CD4-positive, alpha-beta T cell (primary cell): ENCODE measurements at regions not wholly inside any gene's neighbourhood (a gene's known extent, or its start where the extent isn't known, plus 50 kb on each side); places are given as distances from the start of the nearest gene placed in this dataset.

Experiments used
- ATAC-seq: fragments of 200-7000 bp; cut with Tn5 transposase; one replicate; pipeline ENCODE4 v1.10.0; 2022; ENCODE audit warnings: mild to moderate bottlenecking; ENCODE audit not compliant: poor library complexity
- CTCF ChIA-PET: fragments of 350-600 bp; sonication (Branson Sonifier 250); formaldehyde crosslinking; loops from one replicate; lab custom pipeline; 2021; ENCODE audit warnings: antibody characterized with exemption, inconsistent platforms; lab: Charles Lee
- POLR2A ChIA-PET: fragments of 350-600 bp; sonication (Branson Sonifier 250); formaldehyde crosslinking; loops from one replicate; lab custom pipeline; 2021; ENCODE audit warnings: antibody characterized with exemption, inconsistent platforms; lab: Charles Lee
- DNase-seq, 14 experiments: peaks; one replicate each; pipeline ENCODE4 v3.0.0-alpha.2; 2013 to 2020; ENCODE audit warnings: mixed read lengths in 2 of 14
- H3K27ac ChIP-seq, 2 donors: one replicate each; pipeline versions ENCODE4 v1.5.1 to v1.7.0; 2013; ENCODE audit warnings: low read length in 2 of 2, low read depth in 1 of 2, mild to moderate bottlenecking in 1 of 2
- H3K27me3 ChIP-seq, 2 experiments: 1 replicate in 1 of 2; 2 replicates in 1 of 2; pipeline versions ENCODE4 v1.6.1 to v1.7.0; 2013; ENCODE audit warnings: low read length in 2 of 2, control low read depth in 1 of 2, mild to moderate bottlenecking in 1 of 2, moderate library complexity in 1 of 2; ENCODE audit not compliant: insufficient read depth in 2 of 2, control insufficient read depth in 1 of 2
- H3K36me3 ChIP-seq: one replicate; pipeline ENCODE4 v1.6.1; 2013; ENCODE audit warnings: low read length, control low read depth; ENCODE audit not compliant: insufficient read depth
- H3K4me1 ChIP-seq: one replicate; pipeline ENCODE4 v1.6.1; 2013; ENCODE audit warnings: low read length, control low read depth; ENCODE audit not compliant: insufficient read depth
- H3K4me3 ChIP-seq: one replicate; pipeline ENCODE4 v1.5.1; 2013; ENCODE audit warnings: mild to moderate bottlenecking, low read length, moderate library complexity
- H3K9me3 ChIP-seq, 2 experiments: 1 replicate in 1 of 2; 2 replicates in 1 of 2; pipeline versions ENCODE4 v1.6.1 to v1.7.0; 2013; ENCODE audit warnings: low read length in 2 of 2, mild to moderate bottlenecking in 2 of 2, control low read depth in 1 of 2, moderate library complexity in 1 of 2; ENCODE audit not compliant: control insufficient read depth in 1 of 2, insufficient read depth in 1 of 2
- H3K27ac Mint-ChIP-seq: one replicate; pipeline ENCODE4 v1.8.0; 2020; ENCODE audit warnings: mixed read lengths
- H3K27me3 Mint-ChIP-seq: one replicate; pipeline ENCODE4 v1.8.0; 2021; ENCODE audit warnings: mixed read lengths
- H3K36me3 Mint-ChIP-seq: one replicate; pipeline ENCODE4 v1.8.0; 2021; ENCODE audit warnings: low read depth, mixed read lengths
- H3K4me1 Mint-ChIP-seq: one replicate; pipeline ENCODE4 v1.8.0; 2021; ENCODE audit warnings: low read depth, mixed read lengths
- H3K4me3 Mint-ChIP-seq: one replicate; pipeline ENCODE4 v1.8.0; 2020; ENCODE audit warnings: mild to moderate bottlenecking, mixed read lengths
- H3K9me3 Mint-ChIP-seq: one replicate; pipeline ENCODE4 v1.8.0; 2020; ENCODE audit warnings: mixed read lengths
- intact Hi-C, 2 experiments: fragments of 100-400 bp; cut with DNase I in 1 of 2; cut with micrococcal nuclease in 1 of 2; formaldehyde crosslinking; loops; one replicate each; pipeline versions ENCODE4 v1.15.1 to v1.9.0; 2023 to 2025; cut with DNase I, micrococcal nuclease
- TF ChIP-seq, protein P1 (sequence below): fragments of 200-600 bp; IDR thresholded peaks from one replicate; pipeline ENCODE4 v1.8.0; 2022; ENCODE audit warnings: antibody characterized with exemption, mild to moderate bottlenecking

DNA sequence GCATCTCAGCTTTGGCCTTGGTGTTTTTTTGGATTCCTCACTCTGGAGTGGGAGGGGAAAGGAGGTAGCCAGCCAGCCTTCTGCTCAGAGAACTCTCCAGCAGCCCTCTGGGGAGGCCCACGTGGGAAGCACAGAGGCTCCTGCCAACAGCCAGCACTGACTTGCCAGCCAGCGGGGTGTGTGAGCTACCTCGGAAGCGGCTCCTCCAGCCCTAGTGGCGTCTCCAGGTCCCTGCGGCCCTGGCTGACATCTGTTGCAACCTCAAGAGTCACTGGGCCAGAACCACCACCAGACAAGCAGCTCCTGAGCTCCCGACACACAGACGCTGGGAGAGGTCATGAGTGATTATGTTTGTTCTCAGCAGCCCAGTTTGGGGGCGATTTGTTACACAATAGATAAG lies 180.2 kb upstream of the FZD8 start:
- no peak overlapping the region for H3K4me3 ChIP-seq
- H3K36me3 Mint-ChIP-seq, result no peaks in the 10 kb centered on the region

DNA sequence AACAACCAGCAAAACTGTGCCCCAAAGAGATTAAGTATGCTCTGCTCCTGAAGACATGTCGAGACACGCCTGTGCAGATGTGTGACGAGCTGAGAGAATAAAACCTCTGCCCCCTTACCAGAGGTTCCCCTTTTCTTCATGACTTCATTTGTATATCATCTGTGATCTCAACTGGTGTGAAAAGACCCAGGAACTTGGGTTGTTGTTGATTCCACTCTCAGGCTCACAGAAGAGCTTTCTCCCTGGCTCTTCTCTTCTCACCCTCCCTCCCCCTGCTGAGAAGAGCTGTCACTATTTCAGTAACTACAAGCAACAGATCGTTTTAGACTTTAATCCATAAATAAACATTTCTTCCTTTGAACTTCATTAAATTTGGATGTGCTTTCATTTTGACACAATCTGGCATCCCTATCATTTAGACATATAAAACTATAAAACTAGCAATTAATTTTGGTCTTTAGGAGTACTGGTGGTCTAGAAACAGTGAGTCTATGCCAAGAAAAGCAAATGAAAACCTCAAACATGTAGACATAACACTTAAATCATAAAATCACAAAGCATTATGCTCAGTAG lies 179.3 kb upstream of the FZD8 start:
- H3K36me3 ChIP-seq, result no peaks in the 10 kb centered on the region
- no peak overlapping the region for H3K27ac ChIP-seq
- H3K4me3 Mint-ChIP-seq, result no peak overlapping the region

More for the DNA sequence above, 180.2 kb upstream of the FZD8 start:
- Histone ChIP-seq H3K27ac (no peak overlapping the region), H3K4me1 (no peaks in the 10 kb centered on the region), H3K36me3 (no peaks in the 10 kb centered on the region), H3K9me3 (no peaks in the 10 kb centered on the region), H3K27me3 (no peaks in the 10 kb centered on the region)
- POLR2A ChIA-PET, result no interaction called here
- DNase-seq (no peak), ATAC-seq (no peak)
- no peaks in the 10 kb centered on the region for H3K27me3 Mint-ChIP-seq
- H3K27ac Mint-ChIP-seq, result no peak overlapping the region
- CTCF ChIA-PET, result no interaction called here
- TF ChIP-seq, protein P1, sequence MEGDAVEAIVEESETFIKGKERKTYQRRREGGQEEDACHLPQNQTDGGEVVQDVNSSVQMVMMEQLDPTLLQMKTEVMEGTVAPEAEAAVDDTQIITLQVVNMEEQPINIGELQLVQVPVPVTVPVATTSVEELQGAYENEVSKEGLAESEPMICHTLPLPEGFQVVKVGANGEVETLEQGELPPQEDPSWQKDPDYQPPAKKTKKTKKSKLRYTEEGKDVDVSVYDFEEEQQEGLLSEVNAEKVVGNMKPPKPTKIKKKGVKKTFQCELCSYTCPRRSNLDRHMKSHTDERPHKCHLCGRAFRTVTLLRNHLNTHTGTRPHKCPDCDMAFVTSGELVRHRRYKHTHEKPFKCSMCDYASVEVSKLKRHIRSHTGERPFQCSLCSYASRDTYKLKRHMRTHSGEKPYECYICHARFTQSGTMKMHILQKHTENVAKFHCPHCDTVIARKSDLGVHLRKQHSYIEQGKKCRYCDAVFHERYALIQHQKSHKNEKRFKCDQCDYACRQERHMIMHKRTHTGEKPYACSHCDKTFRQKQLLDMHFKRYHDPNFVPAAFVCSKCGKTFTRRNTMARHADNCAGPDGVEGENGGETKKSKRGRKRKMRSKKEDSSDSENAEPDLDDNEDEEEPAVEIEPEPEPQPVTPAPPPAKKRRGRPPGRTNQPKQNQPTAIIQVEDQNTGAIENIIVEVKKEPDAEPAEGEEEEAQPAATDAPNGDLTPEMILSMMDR, result no peak
- no peak overlapping the region for H3K4me3 Mint-ChIP-seq
- H3K9me3 Mint-ChIP-seq, result no peaks in the 10 kb centered on the region
- H3K4me1 Mint-ChIP-seq, result no peaks in the 10 kb centered on the region
- intact Hi-C loops, result no loop called here

DNA sequence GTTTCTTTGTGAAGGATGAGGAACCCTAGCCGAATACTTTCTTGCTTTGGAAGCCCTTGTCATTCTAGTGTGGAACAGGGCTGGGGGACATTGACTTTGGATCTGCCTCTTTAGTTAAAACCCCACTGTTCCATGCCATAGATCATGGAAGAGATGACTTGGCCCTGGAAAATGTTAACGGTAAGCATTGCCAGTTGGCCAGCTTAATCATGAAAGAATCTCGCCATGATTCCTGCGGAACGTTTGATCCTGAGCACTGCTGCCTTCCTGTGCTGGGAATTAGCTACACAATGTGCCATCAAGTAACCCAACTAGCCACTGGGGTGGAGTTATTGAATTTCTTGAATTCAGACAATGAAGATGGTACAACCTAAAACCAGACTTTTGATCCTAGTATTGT lies 177.6 kb upstream of the FZD8 start:
- DNase-seq, result no peak
- CTCF ChIA-PET, result no interaction called here
- POLR2A ChIA-PET, result no interaction called here
- no peaks in the 10 kb centered on the region for H3K9me3 ChIP-seq
- no peaks in the 10 kb centered on the region for H3K36me3 ChIP-seq
- H3K4me1 Mint-ChIP-seq, result no peaks in the 10 kb centered on the region
- ATAC-seq, result no peak
- H3K27me3 Mint-ChIP-seq, result no peaks in the 10 kb centered on the region
- TF ChIP-seq, protein P1, result no peak
- no peak overlapping the region for H3K27ac ChIP-seq
- no peaks in the 10 kb centered on the region for H3K4me1 ChIP-seq
- H3K36me3 Mint-ChIP-seq, result no peaks in the 10 kb centered on the region
- no peak overlapping the region for H3K4me3 Mint-ChIP-seq
- H3K4me3 ChIP-seq, result no peak overlapping the region
- intact Hi-C loops, result no loop called here
- peaks cover 2% of the 10 kb centered on the region for H3K9me3 Mint-ChIP-seq
- no peaks in the 10 kb centered on the region for H3K27me3 ChIP-seq
- H3K27ac Mint-ChIP-seq, result no peak overlapping the region

More for the DNA sequence above, 179.3 kb upstream of the FZD8 start:
- H3K9me3 Mint-ChIP-seq, result no peaks in the 10 kb centered on the region
- TF ChIP-seq, protein P1, result no peak
- ATAC-seq, result no peak
- Histone ChIP-seq H3K27me3 (no peaks in the 10 kb centered on the region), H3K4me1 (no peaks in the 10 kb centered on the region), H3K4me3 (no peak overlapping the region), H3K9me3 (no peaks in the 10 kb centered on the region)
- no peaks in the 10 kb centered on the region for H3K27me3 Mint-ChIP-seq
- intact Hi-C loops, result no loop called here
- no peak for DNase-seq
- H3K36me3 Mint-ChIP-seq, result no peaks in the 10 kb centered on the region
- CTCF ChIA-PET, result no interaction called here
- no peaks in the 10 kb centered on the region for H3K4me1 Mint-ChIP-seq
- no peak overlapping the region for H3K27ac Mint-ChIP-seq
- POLR2A ChIA-PET, result no interaction called here
